Testis (tissue), 2 donors: ENCODE measurements at regions not wholly inside any gene's neighbourhood (a gene's known extent, or its start where the extent isn't known, plus 50 kb on each side); places are given as distances from the start of the nearest gene placed in this dataset.

Experiments used
- CTCF ChIP-seq, 3 experiments: fragments of 450-650 bp in 2 of 3; fragments of 200-600 bp in 1 of 3; sonication (generic) in 1 of 3; IDR thresholded peaks; one replicate each; pipeline ENCODE4 v1.5.1; 2016 to 2019; ENCODE audit warnings: antibody characterized with exemption in 3 of 3, mild to moderate bottlenecking in 2 of 3, moderate library complexity in 1 of 3
- POLR2A ChIP-seq: fragments of 450-650 bp; IDR thresholded peaks from one replicate; pipeline ENCODE4 v1.6.1; 2017; ENCODE audit warnings: antibody characterized with exemption, mild to moderate bottlenecking, moderate library complexity

GRCh38 chr16:81149614-81150013 is 53.4 kb upstream of the GCSH start:
- no peak for TF ChIP-seq POLR2A
- no peak for TF ChIP-seq CTCF (IDR thresholded peaks at IDR 0.05)
